Progenitor cell of endocrine pancreas (in vitro differentiated cells): ENCODE measurements at regions not wholly inside any gene's neighbourhood (a gene's known extent, or its start where the extent isn't known, plus 50 kb on each side); places are given as distances from the start of the nearest gene placed in this dataset.
"Not testable (repeated sequence)": the region's sequence is repeated elsewhere in the genome, so short reads cannot be mapped to it uniquely, and the experiment has no call there.

ENCODE experiments used
- DNase-seq: peaks from one replicate; pipeline ENCODE4 v3.0.0; 2021; ENCODE audit warnings: low spot score; ENCODE audit not compliant: unreplicated experiment
- H3K27ac Mint-ChIP-seq: 2 replicates; pipeline ENCODE4 v1.8.0; 2021; ENCODE audit warnings: mild to moderate bottlenecking, moderate library complexity, mixed read lengths
- H3K27me3 Mint-ChIP-seq: 2 replicates; pipeline ENCODE4 v1.8.0; 2021; ENCODE audit warnings: mixed read lengths
- H3K36me3 Mint-ChIP-seq: 2 replicates; pipeline ENCODE4 v1.8.0; 2022; ENCODE audit warnings: mixed read lengths; ENCODE audit not compliant: insufficient read depth
- H3K4me1 Mint-ChIP-seq: 2 replicates; pipeline ENCODE4 v1.8.0; 2021; ENCODE audit warnings: low read depth, mixed read lengths
- H3K4me3 Mint-ChIP-seq: 2 replicates; pipeline ENCODE4 v1.8.0; 2021; ENCODE audit warnings: low read depth, mild to moderate bottlenecking, moderate library complexity, mixed read lengths
- H3K9me3 Mint-ChIP-seq: 2 replicates; pipeline ENCODE4 v1.8.0; 2021; ENCODE audit warnings: low read depth, mixed read lengths
- CTCF ChIP-seq: fragments of 200-600 bp; sonication (generic); IDR thresholded peaks from one replicate; pipeline ENCODE4 v1.5.0; 2021; ENCODE audit warnings: antibody characterized with exemption, mild to moderate bottlenecking; ENCODE audit not compliant: unreplicated experiment

GRCh38 chr6:155762649-155763048, 307.0 kb upstream of the NOX3 start:
- no peaks in the 10 kb centered on the region for H3K27me3 Mint-ChIP-seq
- H3K36me3 Mint-ChIP-seq = no peaks in the 10 kb centered on the region
- H3K9me3 Mint-ChIP-seq = peaks cover 4% of the 10 kb centered on the region
- TF ChIP-seq CTCF = no peak
- no peak overlapping the region for H3K27ac Mint-ChIP-seq
- no peaks in the 10 kb centered on the region for H3K4me1 Mint-ChIP-seq
- H3K4me3 Mint-ChIP-seq = no peak overlapping the region
- DNase-seq = no peak

GRCh38 chr6:155755452-155755851, 299.8 kb upstream of the NOX3 start:
- Mint-ChIP-seq H3K4me3 (no peak overlapping the region), H3K9me3 (peaks cover 20% of the 10 kb centered on the region), H3K4me1 (peaks cover 9% of the 10 kb centered on the region), H3K36me3 (peaks cover 11% of the 10 kb centered on the region), H3K27me3 (no peaks in the 10 kb centered on the region), H3K27ac (no peak overlapping the region)
- no peak for DNase-seq
- TF ChIP-seq CTCF = no peak

- not testable (repeated sequence) for H3K4me3 Mint-ChIP-seq, H3K36me3 Mint-ChIP-seq, H3K27ac Mint-ChIP-seq, H3K27me3 Mint-ChIP-seq, DNase-seq
- Mint-ChIP-seq H3K9me3 (peaks cover 20% of the 10 kb centered on the region), H3K4me1 (peaks cover 15% of the 10 kb centered on the region)
Observed at GRCh38 chr6:155748778-155749177, 293.1 kb upstream of the NOX3 start.

GRCh38 chr6:155747491-155747890, 291.9 kb upstream of the NOX3 start:
- Mint-ChIP-seq H3K27ac (no peak overlapping the region), H3K4me1 (peaks cover 15% of the 10 kb centered on the region), H3K4me3 (no peak overlapping the region), H3K36me3 (peaks cover 3% of the 10 kb centered on the region), H3K27me3 (no peaks in the 10 kb centered on the region), H3K9me3 (peaks cover 12% of the 10 kb centered on the region)
- no peak for DNase-seq
- no peak for TF ChIP-seq CTCF

GRCh38 chr6:155740781-155741399, 285.3 kb upstream of the NOX3 start:
- DNase-seq = no peak
- Mint-ChIP-seq H3K36me3 (no peaks in the 10 kb centered on the region), H3K27ac (no peak overlapping the region), H3K4me3 (no peak overlapping the region), H3K9me3 (no peaks in the 10 kb centered on the region), H3K27me3 (no peaks in the 10 kb centered on the region), H3K4me1 (no peaks in the 10 kb centered on the region)
- TF ChIP-seq CTCF = no peak

- Mint-ChIP-seq H3K27me3 (no peaks in the 10 kb centered on the region), H3K4me3 (no peak overlapping the region), H3K27ac (no peak overlapping the region), H3K4me1 (no peaks in the 10 kb centered on the region), H3K9me3 (no peaks in the 10 kb centered on the region), H3K36me3 (no peaks in the 10 kb centered on the region)
- no peak for DNase-seq
- TF ChIP-seq CTCF = no peak
Observed at GRCh38 chr6:155738602-155739105, 283.0 kb upstream of the NOX3 start.
